Osteoblast (primary cell): ENCODE measurements at regions not wholly inside any gene's neighbourhood (a gene's known extent, or its start where the extent isn't known, plus 50 kb on each side); places are given as distances from the start of the nearest gene placed in this dataset.

Source experiments
- DNase-seq: peaks from one replicate; pipeline ENCODE4 v3.0.0; 2011; ENCODE audit warnings: low spot score, mixed read lengths; ENCODE audit not compliant: insufficient read length; ENCODE audit errors: missing footprints
- H2AFZ ChIP-seq: 2 replicates; pipeline ENCODE4 v1.6.0; 2011; ENCODE audit warnings: mild to moderate bottlenecking, low read length
- H3K27ac ChIP-seq: 2 replicates; pipeline ENCODE4 v1.5.1; 2011; ENCODE audit warnings: mild to moderate bottlenecking, low read depth, low read length, moderate library complexity
- H3K27me3 ChIP-seq: 2 replicates; pipeline ENCODE4 v1.6.0; 2012; ENCODE audit warnings: mild to moderate bottlenecking, control low read depth, inconsistent platforms, low read length, moderate library complexity; ENCODE audit not compliant: insufficient read depth
- H3K36me3 ChIP-seq: 2 replicates; pipeline ENCODE4 v1.5.1; 2011; ENCODE audit warnings: mild to moderate bottlenecking, low read length, control low read depth, moderate library complexity; ENCODE audit not compliant: insufficient read depth
- H3K4me1 ChIP-seq: 2 replicates; pipeline ENCODE4 v1.5.1; 2011; ENCODE audit warnings: mild to moderate bottlenecking, low read length, control low read depth, moderate library complexity; ENCODE audit not compliant: insufficient read depth
- H3K4me2 ChIP-seq: 2 replicates; pipeline ENCODE4 v1.6.0; 2011; ENCODE audit warnings: mild to moderate bottlenecking, low read length; ENCODE audit not compliant: insufficient read depth
- H3K4me3 ChIP-seq: fragments of 200-600 bp; sonication (generic); 3 replicates; pipeline ENCODE4 v1.5.1; 2012; ENCODE audit warnings: mild to moderate bottlenecking, low read length, inconsistent platforms; ENCODE audit not compliant: insufficient read depth
- H3K79me2 ChIP-seq: 2 replicates; pipeline ENCODE4 v1.6.0; 2012; ENCODE audit warnings: mild to moderate bottlenecking, low read length, control low read depth, inconsistent platforms; ENCODE audit not compliant: insufficient read depth
- H3K9me3 ChIP-seq: 2 replicates; pipeline ENCODE4 v1.5.1; 2011; ENCODE audit warnings: low read depth, low read length, control low read depth
- H4K20me1 ChIP-seq: 2 replicates; pipeline ENCODE4 v1.6.0; 2012; ENCODE audit warnings: mild to moderate bottlenecking, low read length, control low read depth; ENCODE audit not compliant: insufficient read depth
- TF ChIP-seq, protein P1 (sequence below): IDR thresholded peaks from 2 replicates; pipeline ENCODE4 v1.5.1; 2011; ENCODE audit warnings: mild to moderate bottlenecking, low read depth, low read length, moderate library complexity; ENCODE audit errors: extremely low read depth

DNA sequence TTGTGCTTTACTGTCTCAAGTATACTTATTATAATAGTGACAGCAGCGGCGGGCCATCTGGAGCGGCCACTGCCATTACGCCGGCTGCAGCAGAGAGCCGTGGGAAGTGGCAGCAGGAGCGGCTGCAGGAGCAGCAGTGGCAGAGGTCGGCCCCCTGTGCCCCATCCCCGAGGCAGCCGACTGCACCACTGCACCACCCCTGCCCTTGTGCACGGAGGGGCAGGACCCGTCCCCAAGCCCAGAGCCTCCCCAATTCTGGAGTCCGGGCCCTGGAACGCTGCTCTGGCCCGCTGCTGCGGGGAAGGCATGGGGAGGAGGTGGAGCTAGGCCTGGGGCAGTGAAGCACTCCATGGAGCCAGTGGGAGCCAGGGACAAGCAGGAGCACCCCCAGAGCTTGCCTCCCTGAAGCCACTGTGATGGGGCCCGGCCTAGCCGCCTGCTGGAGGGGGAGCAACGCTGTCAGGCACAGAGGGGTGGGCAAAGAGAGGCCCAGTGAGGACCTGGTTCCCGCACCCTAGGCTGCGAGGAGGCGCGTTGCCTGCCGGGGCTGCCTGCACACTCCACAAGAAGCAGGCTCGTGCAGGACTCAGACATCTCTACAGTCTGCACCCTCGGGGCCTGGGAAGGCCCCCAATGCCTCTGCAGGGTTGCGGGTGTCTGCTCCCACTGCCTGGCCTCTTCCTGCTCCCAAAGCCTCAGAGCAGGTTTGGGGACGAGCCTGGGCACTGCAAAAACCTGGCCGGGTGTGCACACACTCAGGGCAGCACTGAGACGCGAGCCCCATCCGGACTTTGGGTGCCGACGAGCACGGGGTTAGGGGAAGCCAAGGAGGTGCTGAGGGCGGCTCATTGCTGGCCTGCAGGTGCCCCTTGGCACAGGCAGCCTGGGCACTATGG lies 74.2 kb upstream of the RASSF8 start:
- no peak overlapping the region for H3K4me2 ChIP-seq
- H3K9me3 ChIP-seq, result no peaks in the 10 kb centered on the region
- H3K36me3 ChIP-seq, result no peaks in the 10 kb centered on the region
- H3K79me2 ChIP-seq, result no peaks in the 10 kb centered on the region
- no peak overlapping the region for H3K4me3 ChIP-seq
- peaks cover 4% of the 10 kb centered on the region for H3K27me3 ChIP-seq
- TF ChIP-seq, protein P1, sequence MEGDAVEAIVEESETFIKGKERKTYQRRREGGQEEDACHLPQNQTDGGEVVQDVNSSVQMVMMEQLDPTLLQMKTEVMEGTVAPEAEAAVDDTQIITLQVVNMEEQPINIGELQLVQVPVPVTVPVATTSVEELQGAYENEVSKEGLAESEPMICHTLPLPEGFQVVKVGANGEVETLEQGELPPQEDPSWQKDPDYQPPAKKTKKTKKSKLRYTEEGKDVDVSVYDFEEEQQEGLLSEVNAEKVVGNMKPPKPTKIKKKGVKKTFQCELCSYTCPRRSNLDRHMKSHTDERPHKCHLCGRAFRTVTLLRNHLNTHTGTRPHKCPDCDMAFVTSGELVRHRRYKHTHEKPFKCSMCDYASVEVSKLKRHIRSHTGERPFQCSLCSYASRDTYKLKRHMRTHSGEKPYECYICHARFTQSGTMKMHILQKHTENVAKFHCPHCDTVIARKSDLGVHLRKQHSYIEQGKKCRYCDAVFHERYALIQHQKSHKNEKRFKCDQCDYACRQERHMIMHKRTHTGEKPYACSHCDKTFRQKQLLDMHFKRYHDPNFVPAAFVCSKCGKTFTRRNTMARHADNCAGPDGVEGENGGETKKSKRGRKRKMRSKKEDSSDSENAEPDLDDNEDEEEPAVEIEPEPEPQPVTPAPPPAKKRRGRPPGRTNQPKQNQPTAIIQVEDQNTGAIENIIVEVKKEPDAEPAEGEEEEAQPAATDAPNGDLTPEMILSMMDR, result no peak
- H2AFZ ChIP-seq, result no peak overlapping the region
- H3K4me1 ChIP-seq, result no peaks in the 10 kb centered on the region
- peak; percentile 25 for DNase-seq
- H4K20me1 ChIP-seq, result no peaks in the 10 kb centered on the region
- no peak overlapping the region for H3K27ac ChIP-seq

DNA sequence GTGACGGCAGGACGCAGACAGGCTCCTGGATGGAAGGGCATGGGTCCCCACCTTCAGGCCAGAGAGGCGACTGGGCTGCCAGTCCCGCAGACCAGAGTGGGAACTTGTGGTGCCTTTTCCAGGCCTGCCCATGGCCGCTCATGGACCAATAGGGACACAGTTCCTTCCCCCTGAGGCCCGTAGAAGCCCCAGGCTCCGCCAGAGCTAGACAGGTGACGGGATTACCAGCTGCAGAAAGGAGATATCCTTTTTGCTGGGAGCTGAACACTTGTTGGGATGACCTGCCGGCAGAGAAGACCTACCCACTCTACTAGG lies 73.6 kb upstream of the RASSF8 start:
- no peaks in the 10 kb centered on the region for H3K4me1 ChIP-seq
- H3K4me3 ChIP-seq, result no peak overlapping the region
- TF ChIP-seq, protein P1, result no peak
- H3K36me3 ChIP-seq, result no peaks in the 10 kb centered on the region
- H3K9me3 ChIP-seq, result no peaks in the 10 kb centered on the region
- no peaks in the 10 kb centered on the region for H4K20me1 ChIP-seq
- no peak overlapping the region for H3K27ac ChIP-seq
- no peak for DNase-seq
- H3K27me3 ChIP-seq, result peaks cover 6% of the 10 kb centered on the region
- H3K79me2 ChIP-seq, result no peaks in the 10 kb centered on the region
- no peak overlapping the region for H3K4me2 ChIP-seq
- no peak overlapping the region for H2AFZ ChIP-seq

DNA sequence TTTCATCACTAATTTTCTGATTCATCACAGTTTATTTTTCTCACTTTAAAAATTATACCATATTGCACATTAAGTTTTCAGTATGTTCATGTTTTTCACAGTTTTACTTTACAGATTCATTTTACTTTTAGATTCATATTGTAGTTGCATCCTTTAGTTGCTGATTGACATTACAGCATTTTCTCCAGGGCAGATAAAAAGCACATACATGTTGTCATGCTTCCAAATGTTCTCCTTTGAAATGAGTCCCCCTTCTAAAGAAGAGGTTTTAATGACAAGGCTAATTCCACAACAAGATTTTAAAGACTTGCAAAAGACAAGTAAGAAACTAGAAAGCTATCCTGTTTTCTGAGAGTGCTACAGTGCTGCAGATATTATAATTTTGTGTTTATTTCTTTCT lies 72.1 kb upstream of the RASSF8 start:
- TF ChIP-seq, protein P1, result no peak
- H2AFZ ChIP-seq, result no peak overlapping the region

DNA sequence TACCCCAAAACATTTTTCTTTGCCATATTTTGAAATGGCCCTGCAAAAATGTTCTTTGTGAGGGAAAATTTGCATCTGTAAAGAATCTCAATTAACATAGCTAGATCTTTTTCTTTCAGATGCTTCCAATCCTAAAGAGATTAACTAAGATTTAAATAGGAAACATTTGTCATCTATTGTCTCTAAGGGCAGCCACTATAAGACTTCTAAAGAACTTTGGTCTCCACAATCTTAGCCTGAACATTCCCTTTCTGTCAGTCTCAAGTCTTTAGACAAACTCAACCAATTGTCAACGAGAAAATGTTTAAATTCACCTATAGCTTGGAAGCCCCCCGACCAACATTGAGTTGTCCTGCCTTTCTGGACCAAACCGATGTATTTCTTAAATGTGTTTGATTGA lies 71.1 kb upstream of the RASSF8 start:
- no peak for DNase-seq
- Histone ChIP-seq H4K20me1 (no peaks in the 10 kb centered on the region), H3K79me2 (no peaks in the 10 kb centered on the region), H3K36me3 (no peaks in the 10 kb centered on the region), H3K4me2 (no peak overlapping the region), H3K9me3 (no peaks in the 10 kb centered on the region), H2AFZ (no peak overlapping the region), H3K27me3 (peaks cover 6% of the 10 kb centered on the region), H3K4me1 (no peaks in the 10 kb centered on the region), H3K27ac (no peak overlapping the region), H3K4me3 (no peak overlapping the region)
- TF ChIP-seq, protein P1, result no peak

More for the DNA sequence above, 72.1 kb upstream of the RASSF8 start:
- no peaks in the 10 kb centered on the region for H3K9me3 ChIP-seq
- H4K20me1 ChIP-seq, result no peaks in the 10 kb centered on the region
- no peaks in the 10 kb centered on the region for H3K79me2 ChIP-seq
- H3K4me3 ChIP-seq, result no peak overlapping the region
- peaks cover 6% of the 10 kb centered on the region for H3K27me3 ChIP-seq
- no peaks in the 10 kb centered on the region for H3K4me1 ChIP-seq
- H3K27ac ChIP-seq, result no peak overlapping the region
- H3K36me3 ChIP-seq, result no peaks in the 10 kb centered on the region
- no peak for DNase-seq
- H3K4me2 ChIP-seq, result no peak overlapping the region
